GM18867 (cell line): ENCODE measurements at regions not wholly inside any gene's neighbourhood (a gene's known extent, or its start where the extent isn't known, plus 50 kb on each side); places are given as distances from the start of the nearest gene placed in this dataset.
"Not testable (repeated sequence)": the region's sequence is repeated elsewhere in the genome, so short reads cannot be mapped to it uniquely, and the experiment has no call there.

ENCODE experiments used
- ATAC-seq: cut with Tn5 transposase; IDR thresholded peaks from one replicate; pipeline ENCODE4 v1.9.1; 2021; ENCODE audit warnings: mild to moderate bottlenecking, moderate library complexity; ENCODE audit not compliant: unreplicated experiment

- ATAC-seq: no peak
Measured at GRCh38 chr13:84816567-84817105, 934.4 kb upstream of the SLITRK1 start.

GRCh38 chr13:84812789-84813188 lies 930.5 kb upstream of the SLITRK1 start:
- no peak for ATAC-seq

- ATAC-seq: no peak
Measured at GRCh38 chr13:84812078-84812477, 929.8 kb upstream of the SLITRK1 start.

- no peak for ATAC-seq
Measured at GRCh38 chr13:84810781-84811180, 928.5 kb upstream of the SLITRK1 start.

- ATAC-seq: no peak
Measured at GRCh38 chr13:84802073-84802472, 919.8 kb upstream of the SLITRK1 start.

- ATAC-seq: no peak
Measured at GRCh38 chr13:84784443-84785153, 902.3 kb upstream of the SLITRK1 start.

GRCh38 chr13:84777316-84777715 lies 895.0 kb upstream of the SLITRK1 start:
- no peak for ATAC-seq

- no peak for ATAC-seq
Measured at GRCh38 chr13:84776593-84776992, 894.3 kb upstream of the SLITRK1 start.

- not testable (repeated sequence) for ATAC-seq
Measured at GRCh38 chr13:84775920-84776319, 893.6 kb upstream of the SLITRK1 start.

- ATAC-seq: no peak
Measured at GRCh38 chr13:84774111-84774510, 891.8 kb upstream of the SLITRK1 start.

GRCh38 chr13:84760956-84761355 lies 878.7 kb upstream of the SLITRK1 start:
- no peak for ATAC-seq

GRCh38 chr13:84749126-84749525 lies 866.9 kb upstream of the SLITRK1 start:
- no peak for ATAC-seq

GRCh38 chr13:84745051-84745551 lies 862.8 kb upstream of the SLITRK1 start:
- no peak for ATAC-seq

- no peak for ATAC-seq
Measured at GRCh38 chr13:84744203-84744602, 861.9 kb upstream of the SLITRK1 start.

GRCh38 chr13:84741253-84741652 lies 859.0 kb upstream of the SLITRK1 start:
- no peak for ATAC-seq

GRCh38 chr13:84739021-84739420 lies 856.7 kb upstream of the SLITRK1 start:
- no peak for ATAC-seq

- ATAC-seq: no peak
Measured at GRCh38 chr13:84737661-84738060, 855.4 kb upstream of the SLITRK1 start.

GRCh38 chr13:84730376-84730775 lies 848.1 kb upstream of the SLITRK1 start:
- no peak for ATAC-seq

GRCh38 chr13:84705982-84706710 lies 823.9 kb upstream of the SLITRK1 start:
- ATAC-seq: no peak

- ATAC-seq: no peak
Measured at GRCh38 chr13:84702174-84702573, 819.9 kb upstream of the SLITRK1 start.

GRCh38 chr13:84697591-84697990 lies 815.3 kb upstream of the SLITRK1 start:
- not testable (repeated sequence) for ATAC-seq

GRCh38 chr13:84686973-84687372 lies 804.7 kb upstream of the SLITRK1 start:
- ATAC-seq: no peak
